Cerebellar cortex (tissue), 1 donor: ENCODE measurements at regions not wholly inside any gene's neighbourhood (a gene's known extent, or its start where the extent isn't known, plus 50 kb on each side); places are given as distances from the start of the nearest gene placed in this dataset.

Experiments
- DNase-seq: peaks from one replicate; pipeline ENCODE4 v3.0.0-alpha.2; 2015; ENCODE audit warnings: low spot score

GRCh38 chr14:36028665-36029064 is 147.9 kb downstream of the PTCSC3 start:
- no peak for DNase-seq

- no peak for DNase-seq
These were observed 148.3 kb downstream of the PTCSC3 start for GRCh38 chr14:36028218-36028617.

- DNase-seq, result no peak
These were observed 149.2 kb downstream of the PTCSC3 start for GRCh38 chr14:36027354-36027753.

GRCh38 chr14:36022765-36023410 is 153.6 kb downstream of the PTCSC3 start:
- DNase-seq, result no peak

- DNase-seq, result no peak
These were observed 154.8 kb downstream of the PTCSC3 start for GRCh38 chr14:36021591-36022320.

GRCh38 chr14:36021030-36021422 is 155.5 kb downstream of the PTCSC3 start:
- DNase-seq, result no peak

- DNase-seq, result no peak
These were observed 156.1 kb downstream of the PTCSC3 start for GRCh38 chr14:36020120-36021029.

- no peak for DNase-seq
These were observed 157.4 kb downstream of the PTCSC3 start for GRCh38 chr14:36019126-36019525.

- DNase-seq, result no peak
These were observed 162.3 kb downstream of the PTCSC3 start for GRCh38 chr14:36014236-36014635.

GRCh38 chr14:36013483-36013882 is 163.0 kb downstream of the PTCSC3 start:
- DNase-seq, result no peak

GRCh38 chr14:36012621-36013020 is 163.9 kb downstream of the PTCSC3 start:
- DNase-seq, result no peak

- no peak for DNase-seq
These were observed 166.9 kb downstream of the PTCSC3 start for GRCh38 chr14:36009643-36010042.

- DNase-seq, result no peak
These were observed 169.9 kb downstream of the PTCSC3 start for GRCh38 chr14:36006623-36007022.

GRCh38 chr14:36005670-36006069 is 170.9 kb downstream of the PTCSC3 start:
- DNase-seq, result no peak

GRCh38 chr14:36001936-36002335 is 174.6 kb downstream of the PTCSC3 start:
- no peak for DNase-seq

GRCh38 chr14:35999294-35999693 is 173.2 kb downstream of the BRMS1L start:
- DNase-seq, result no peak

- no peak for DNase-seq
These were observed 172.2 kb downstream of the BRMS1L start for GRCh38 chr14:35998303-35998702.

GRCh38 chr14:35993684-35993960 is 167.5 kb downstream of the BRMS1L start:
- no peak for DNase-seq

GRCh38 chr14:35992816-35993683 is 166.9 kb downstream of the BRMS1L start:
- DNase-seq, result no peak

GRCh38 chr14:35991356-35991755 is 165.2 kb downstream of the BRMS1L start:
- no peak for DNase-seq

GRCh38 chr14:35989736-35990135 is 163.6 kb downstream of the BRMS1L start:
- no peak for DNase-seq
